ENCODE measurements at regions not wholly inside any gene's neighbourhood (a gene's known extent, or its start where the extent isn't known, plus 50 kb on each side); places are given as distances from the start of the nearest gene placed in this dataset.

GRCh38 chr1:114320586-114320985, 166.9 kb upstream of the SYT6 start:
- CTCF ChIA-PET, result interaction anchor here (1.5 kb wide), 1 partner anchor 13 kb away, joined by 6 read pairs; no protein-coding TSS in a partner anchor
- no peak for DNase-seq (ENCODE audit: extremely low spot score)
- POLR2A ChIA-PET, result no interaction called here
- TF ChIP-seq CTCF (IDR thresholded peaks at IDR 0.05; ENCODE audit: control extremely low read depth, extremely low read depth, low read depth, missing control alignments), result no peak

GRCh38 chr1:114319418-114319817, 165.7 kb upstream of the SYT6 start:
- ChIA-PET CTCF (interaction anchor here (1.5 to 3.7 kb wide), 2 partner anchors 8 to 15 kb away, joined by 6 to 22 read pairs; no protein-coding TSS in a partner anchor), POLR2A (no interaction called here)
- DNase-seq (ENCODE audit: extremely low spot score), result no peak

GRCh38 chr1:114318961-114319360, 165.3 kb upstream of the SYT6 start:
- no peak for TF ChIP-seq CTCF (IDR thresholded peaks at IDR 0.05; ENCODE audit: control extremely low read depth, extremely low read depth, low read depth, missing control alignments)
- POLR2A ChIA-PET, result no interaction called here
- no peak for DNase-seq (ENCODE audit: extremely low spot score)
- CTCF ChIA-PET, result interaction anchor here (1.1 to 3.7 kb wide), 3 partner anchors 9 to 28 kb away, joined by 5 to 22 read pairs (median 6); no protein-coding TSS in a partner anchor

More at GRCh38 chr1:114319418-114319817, 165.7 kb upstream of the SYT6 start:
- TF ChIP-seq CTCF (IDR thresholded peaks at IDR 0.05; ENCODE audit: control extremely low read depth, extremely low read depth, low read depth, missing control alignments), result no peak

- ChIA-PET POLR2A (no interaction called here), CTCF (interaction anchor here (1.1 to 3.7 kb wide), 3 partner anchors 12 to 33 kb away, joined by 3 to 22 read pairs (median 4); no protein-coding TSS in a partner anchor)
- no peak for DNase-seq (ENCODE audit: extremely low spot score)
- TF ChIP-seq CTCF (IDR thresholded peaks at IDR 0.05; ENCODE audit: control extremely low read depth, extremely low read depth, low read depth, missing control alignments), result no peak
Measured at GRCh38 chr1:114316204-114316603, 162.5 kb upstream of the SYT6 start.

- ChIA-PET POLR2A (no interaction called here), CTCF (interaction anchor here (1.2 kb wide), 1 partner anchor 34 kb away, joined by 4 read pairs; no protein-coding TSS in a partner anchor)
- no peak for TF ChIP-seq CTCF (IDR thresholded peaks at IDR 0.05; ENCODE audit: control extremely low read depth, extremely low read depth, low read depth, missing control alignments)
- DNase-seq (ENCODE audit: extremely low spot score), result no peak
Measured at GRCh38 chr1:114315631-114316030, 162.0 kb upstream of the SYT6 start.

GRCh38 chr1:114314576-114314975, 160.9 kb upstream of the SYT6 start:
- ChIA-PET POLR2A (no interaction called here), CTCF (no interaction called here)
- no peak for TF ChIP-seq CTCF (IDR thresholded peaks at IDR 0.05; ENCODE audit: control extremely low read depth, extremely low read depth, low read depth, missing control alignments)
- DNase-seq (ENCODE audit: extremely low spot score), result no peak

Data from GM10248 (cell line).